HEK293 (cell line): ENCODE measurements at regions not wholly inside any gene's neighbourhood (a gene's known extent, or its start where the extent isn't known, plus 50 kb on each side); places are given as distances from the start of the nearest gene placed in this dataset.

Experiments
- CTCF ChIA-PET: fragments of 350-600 bp; formaldehyde crosslinking; extraction: SDS; loops from one replicate; lab custom pipeline; 2021; ENCODE audit warnings: antibody characterized with exemption; lab: Yijun Ruan, JAX
- POLR2A ChIA-PET: fragments of 300-600 bp; formaldehyde crosslinking; extraction: SDS; loops from one replicate; lab custom pipeline; 2020; ENCODE audit warnings: antibody characterized with exemption, inconsistent platforms; lab: Yijun Ruan, JAX
- H3K27ac ChIP-seq: fragments of 200-500 bp; sonication (Bioruptor generic); 2 replicates; pipeline ENCODE4 v1.5.1; 2014; ENCODE audit warnings: low read depth, low read length, control low read depth, inconsistent platforms; ENCODE audit errors: extremely low read depth
- H3K36me3 ChIP-seq, 2 experiments: fragments of 200-500 bp in 1 of 2; sonication (Bioruptor generic) in 1 of 2; 1 replicate in 1 of 2; 2 replicates in 1 of 2; pipeline ENCODE4 v1.5.1; 2014 to 2017; ENCODE audit warnings: inconsistent platforms in 2 of 2, low read length in 2 of 2; ENCODE audit not compliant: control insufficient read depth in 2 of 2, insufficient read depth in 1 of 2
- H3K4me1 ChIP-seq: fragments of 200-500 bp; sonication (Bioruptor generic); 2 replicates; pipeline ENCODE4 v1.5.1; 2014; ENCODE audit warnings: mild to moderate bottlenecking, low read length, inconsistent platforms; ENCODE audit not compliant: control insufficient read depth, insufficient read depth
- H3K4me3 ChIP-seq: 2 replicates; pipeline ENCODE4 v1.5.1; 2011; ENCODE audit warnings: low read depth, mild to moderate bottlenecking, control low read depth, low read length, moderate library complexity
- H3K9me3 ChIP-seq: fragments of 200-500 bp; sonication (Bioruptor generic); 2 replicates; pipeline ENCODE4 v1.5.1; 2014; ENCODE audit warnings: low read depth, low read length, inconsistent platforms; ENCODE audit not compliant: control insufficient read depth, insufficient read depth
- GLI2 ChIP-seq: fragments of 450-650 bp; formaldehyde crosslinking; IDR thresholded peaks from 2 replicates; pipeline ENCODE4; 2017; ENCODE audit warnings: missing biosample characterization, missing genetic modification characterization, low read depth, borderline replicate concordance
- KLF1 ChIP-seq: fragments of 450-650 bp; formaldehyde crosslinking; IDR thresholded peaks from 2 replicates; pipeline ENCODE4 v1.5.1; 2016; ENCODE audit warnings: missing biosample characterization, missing genetic modification characterization
- YY2 ChIP-seq: fragments of 450-650 bp; formaldehyde crosslinking; IDR thresholded peaks from 2 replicates; pipeline ENCODE4 v1.5.1; 2016; ENCODE audit warnings: missing biosample characterization, missing genetic modification characterization
- ZBTB17 ChIP-seq: fragments of 450-650 bp; formaldehyde crosslinking; IDR thresholded peaks from 2 replicates; pipeline ENCODE4 v1.5.1; 2016; ENCODE audit warnings: missing biosample characterization, missing genetic modification characterization
- ZFP69B ChIP-seq: fragments of 450-650 bp; formaldehyde crosslinking; IDR thresholded peaks from 2 replicates; pipeline ENCODE4 v1.5.1; 2016; ENCODE audit warnings: missing biosample characterization, missing genetic modification characterization
- ZIC2 ChIP-seq: fragments of 450-650 bp; formaldehyde crosslinking; IDR thresholded peaks from 2 replicates; pipeline ENCODE4 v1.5.1; 2016; ENCODE audit warnings: missing biosample characterization, missing genetic modification characterization
- ZNF202 ChIP-seq: fragments of 450-650 bp; formaldehyde crosslinking; IDR thresholded peaks from 2 replicates; pipeline ENCODE4 v1.5.1; 2016; ENCODE audit warnings: missing biosample characterization, missing genetic modification characterization, borderline replicate concordance
- ZNF292 ChIP-seq: fragments of 450-650 bp; formaldehyde crosslinking; IDR thresholded peaks from 2 replicates; pipeline ENCODE4 v1.5.1; 2016; ENCODE audit warnings: low read depth, missing biosample characterization, missing genetic modification characterization, borderline replicate concordance
- ZNF335 ChIP-seq: fragments of 450-650 bp; formaldehyde crosslinking; conservative IDR thresholded peaks from 2 replicates; pipeline ENCODE4 v1.5.1; 2016; ENCODE audit warnings: missing biosample characterization, missing genetic modification characterization
- ZNF558 ChIP-seq: fragments of 450-650 bp; formaldehyde crosslinking; IDR thresholded peaks from 2 replicates; pipeline ENCODE4 v1.5.1; 2016; ENCODE audit warnings: missing biosample characterization, missing genetic modification characterization
- ZNF692 ChIP-seq: fragments of 450-650 bp; formaldehyde crosslinking; IDR thresholded peaks from 2 replicates; pipeline ENCODE4 v1.5.1; 2016; ENCODE audit warnings: missing biosample characterization, missing genetic modification characterization
- TF ChIP-seq, protein P1 (sequence below): fragments of 450-650 bp; formaldehyde crosslinking; IDR thresholded peaks from 2 replicates; pipeline ENCODE4 v1.5.1; 2016; ENCODE audit warnings: missing biosample characterization, missing genetic modification characterization, borderline replicate concordance
- TF ChIP-seq, protein P2 (sequence below): IDR thresholded peaks from 2 replicates; pipeline ENCODE4 v1.6.1; 2011; ENCODE audit warnings: mild to moderate bottlenecking, low read depth, low read length, borderline replicate concordance

- ChIA-PET CTCF (interaction anchor here (0.6 kb wide), 1 partner anchor 97 kb away, joined by 4 read pairs; no protein-coding TSS in a partner anchor), POLR2A (no interaction called here)
- TF ChIP-seq ZNF558 (tag by site-specific recombination), result no peak
- 0 out of 2 replicates have a peak, but pooled peaks have one; percentile 39 for TF ChIP-seq ZNF692
- 0 out of 2 replicates have a peak, but pooled peaks have one; percentile 22 for TF ChIP-seq ZBTB17 (tag by site-specific recombination)
These were observed 194.7 kb upstream of the BMPER start for GRCh38 chr7:33710608-33711007.

DNA sequence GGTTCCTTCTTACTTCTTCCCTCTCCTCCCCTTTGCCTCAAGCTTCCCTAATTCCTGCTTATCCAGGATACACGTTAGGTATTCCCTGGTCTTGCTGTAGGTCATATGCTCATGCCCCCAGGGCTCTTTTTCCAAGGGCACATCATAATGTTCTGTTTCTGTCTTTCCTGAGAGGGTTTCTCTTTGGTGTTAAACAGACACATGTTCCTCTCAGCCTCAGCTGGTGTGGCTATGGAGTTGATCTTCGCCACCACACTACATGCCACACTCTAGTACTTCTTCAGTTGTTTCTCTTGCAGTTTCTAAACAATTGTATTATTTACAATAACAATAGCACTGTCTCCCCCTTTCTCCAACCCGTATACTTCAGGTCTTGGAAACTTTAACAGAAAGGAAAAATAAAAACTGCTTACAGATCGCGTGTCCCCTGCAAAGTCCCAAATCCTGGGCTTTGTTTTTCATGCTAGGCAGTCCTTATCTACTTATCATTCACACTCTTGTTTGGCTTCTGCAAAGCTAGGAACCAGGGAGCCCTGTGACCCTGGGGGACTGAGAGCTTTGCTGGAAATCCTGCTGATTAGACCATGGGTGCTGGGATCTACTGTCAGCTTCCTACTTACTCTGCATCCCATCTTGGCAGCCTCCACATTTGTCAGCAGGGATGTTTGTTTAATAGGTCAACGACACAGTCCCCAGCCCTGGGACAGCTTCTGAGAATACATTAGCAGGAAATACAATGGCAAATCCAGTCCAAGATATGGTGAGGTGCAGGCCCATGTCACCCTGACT lies 193.9 kb upstream of the BMPER start:
- Histone ChIP-seq H3K36me3 (no peaks in the 10 kb centered on the region), H3K4me3 (no peak overlapping the region), H3K27ac (no peak overlapping the region), H3K9me3 (no peaks in the 10 kb centered on the region), H3K4me1 (peaks cover 15% of the 10 kb centered on the region; the same call in 1 of the 2 replicates)
- CTCF ChIA-PET, result interaction anchor here (1.0 kb wide), 1 partner anchor 37 kb away, joined by 5 read pairs; no protein-coding TSS in a partner anchor
- TF ChIP-seq ZNF202 (tag by site-specific recombination) (no peak), ZIC2 (tag by site-specific recombination) (peak; percentile 72)
- POLR2A ChIA-PET, result no interaction called here

More at GRCh38 chr7:33710608-33711007, 194.7 kb upstream of the BMPER start:
- Histone ChIP-seq H3K27ac (no peak overlapping the region), H3K36me3 (no peaks in the 10 kb centered on the region), H3K4me1 (peaks cover 15% of the 10 kb centered on the region; the same call in 1 of the 2 replicates), H3K4me3 (no peak overlapping the region), H3K9me3 (no peaks in the 10 kb centered on the region)

- TF ChIP-seq, protein P1, sequence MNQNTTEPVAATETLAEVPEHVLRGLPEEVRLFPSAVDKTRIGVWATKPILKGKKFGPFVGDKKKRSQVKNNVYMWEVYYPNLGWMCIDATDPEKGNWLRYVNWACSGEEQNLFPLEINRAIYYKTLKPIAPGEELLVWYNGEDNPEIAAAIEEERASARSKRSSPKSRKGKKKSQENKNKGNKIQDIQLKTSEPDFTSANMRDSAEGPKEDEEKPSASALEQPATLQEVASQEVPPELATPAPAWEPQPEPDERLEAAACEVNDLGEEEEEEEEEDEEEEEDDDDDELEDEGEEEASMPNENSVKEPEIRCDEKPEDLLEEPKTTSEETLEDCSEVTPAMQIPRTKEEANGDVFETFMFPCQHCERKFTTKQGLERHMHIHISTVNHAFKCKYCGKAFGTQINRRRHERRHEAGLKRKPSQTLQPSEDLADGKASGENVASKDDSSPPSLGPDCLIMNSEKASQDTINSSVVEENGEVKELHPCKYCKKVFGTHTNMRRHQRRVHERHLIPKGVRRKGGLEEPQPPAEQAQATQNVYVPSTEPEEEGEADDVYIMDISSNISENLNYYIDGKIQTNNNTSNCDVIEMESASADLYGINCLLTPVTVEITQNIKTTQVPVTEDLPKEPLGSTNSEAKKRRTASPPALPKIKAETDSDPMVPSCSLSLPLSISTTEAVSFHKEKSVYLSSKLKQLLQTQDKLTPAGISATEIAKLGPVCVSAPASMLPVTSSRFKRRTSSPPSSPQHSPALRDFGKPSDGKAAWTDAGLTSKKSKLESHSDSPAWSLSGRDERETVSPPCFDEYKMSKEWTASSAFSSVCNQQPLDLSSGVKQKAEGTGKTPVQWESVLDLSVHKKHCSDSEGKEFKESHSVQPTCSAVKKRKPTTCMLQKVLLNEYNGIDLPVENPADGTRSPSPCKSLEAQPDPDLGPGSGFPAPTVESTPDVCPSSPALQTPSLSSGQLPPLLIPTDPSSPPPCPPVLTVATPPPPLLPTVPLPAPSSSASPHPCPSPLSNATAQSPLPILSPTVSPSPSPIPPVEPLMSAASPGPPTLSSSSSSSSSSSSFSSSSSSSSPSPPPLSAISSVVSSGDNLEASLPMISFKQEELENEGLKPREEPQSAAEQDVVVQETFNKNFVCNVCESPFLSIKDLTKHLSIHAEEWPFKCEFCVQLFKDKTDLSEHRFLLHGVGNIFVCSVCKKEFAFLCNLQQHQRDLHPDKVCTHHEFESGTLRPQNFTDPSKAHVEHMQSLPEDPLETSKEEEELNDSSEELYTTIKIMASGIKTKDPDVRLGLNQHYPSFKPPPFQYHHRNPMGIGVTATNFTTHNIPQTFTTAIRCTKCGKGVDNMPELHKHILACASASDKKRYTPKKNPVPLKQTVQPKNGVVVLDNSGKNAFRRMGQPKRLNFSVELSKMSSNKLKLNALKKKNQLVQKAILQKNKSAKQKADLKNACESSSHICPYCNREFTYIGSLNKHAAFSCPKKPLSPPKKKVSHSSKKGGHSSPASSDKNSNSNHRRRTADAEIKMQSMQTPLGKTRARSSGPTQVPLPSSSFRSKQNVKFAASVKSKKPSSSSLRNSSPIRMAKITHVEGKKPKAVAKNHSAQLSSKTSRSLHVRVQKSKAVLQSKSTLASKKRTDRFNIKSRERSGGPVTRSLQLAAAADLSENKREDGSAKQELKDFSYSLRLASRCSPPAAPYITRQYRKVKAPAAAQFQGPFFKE (tag by site-specific recombination), result no peak
- no peaks in the 10 kb centered on the region for H3K36me3 ChIP-seq
- ChIA-PET CTCF (interaction anchor here (0.5 to 1.0 kb wide), 2 partner anchors 38 to 549 kb away, joined by 3 to 5 read pairs; no protein-coding TSS in a partner anchor), POLR2A (no interaction called here)
- H3K27ac ChIP-seq, result no peak overlapping the region
- no peaks in the 10 kb centered on the region for H3K9me3 ChIP-seq
- H3K4me1 ChIP-seq, result peaks cover 12% of the 10 kb centered on the region; the same call in 1 of the 2 replicates
- H3K4me3 ChIP-seq, result no peak overlapping the region
These were observed 193.3 kb upstream of the BMPER start for GRCh38 chr7:33712020-33712414.

- H3K27ac ChIP-seq, result no peak overlapping the region
- POLR2A ChIA-PET, result no interaction called here
- H3K4me3 ChIP-seq, result no peak overlapping the region
- CTCF ChIA-PET, result interaction anchor here (0.8 kb wide), 1 partner anchor 46 kb away, joined by 3 read pairs; no protein-coding TSS in a partner anchor
- no peaks in the 10 kb centered on the region for H3K36me3 ChIP-seq
- no peaks in the 10 kb centered on the region for H3K9me3 ChIP-seq
- H3K4me1 ChIP-seq, result peaks cover 10% of the 10 kb centered on the region
- TF ChIP-seq KLF1 (tag by site-specific recombination) (no peak), ZNF292 (tag by site-specific recombination) (no peak), YY2 (tag by site-specific recombination) (no peak), ZNF335 (no peak), GLI2 (tag by site-specific recombination) (no peak), ZFP69B (tag by site-specific recombination) (no peak)
- TF ChIP-seq, protein P2, sequence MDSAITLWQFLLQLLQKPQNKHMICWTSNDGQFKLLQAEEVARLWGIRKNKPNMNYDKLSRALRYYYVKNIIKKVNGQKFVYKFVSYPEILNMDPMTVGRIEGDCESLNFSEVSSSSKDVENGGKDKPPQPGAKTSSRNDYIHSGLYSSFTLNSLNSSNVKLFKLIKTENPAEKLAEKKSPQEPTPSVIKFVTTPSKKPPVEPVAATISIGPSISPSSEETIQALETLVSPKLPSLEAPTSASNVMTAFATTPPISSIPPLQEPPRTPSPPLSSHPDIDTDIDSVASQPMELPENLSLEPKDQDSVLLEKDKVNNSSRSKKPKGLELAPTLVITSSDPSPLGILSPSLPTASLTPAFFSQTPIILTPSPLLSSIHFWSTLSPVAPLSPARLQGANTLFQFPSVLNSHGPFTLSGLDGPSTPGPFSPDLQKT, result no peak
These were observed 191.1 kb upstream of the BMPER start for GRCh38 chr7:33714208-33714607.
